ENCODE measurements at regions not wholly inside any gene's neighbourhood (a gene's known extent, or its start where the extent isn't known, plus 50 kb on each side); places are given as distances from the start of the nearest gene placed in this dataset.

GRCh38 chr2:66686755-66687154 is 251.8 kb downstream of the MEIS1 start:
- H3K4me1 ChIP-seq (ENCODE audit: control insufficient read depth, insufficient read depth, low read length), result no peaks in the 10 kb centered on the region
- no peaks in the 10 kb centered on the region for H4K20me1 ChIP-seq (ENCODE audit: control insufficient read depth, insufficient read depth)
- RAD21 ChIA-PET (ENCODE audit: unreplicated experiment), result no interaction called here
- intact Hi-C loops (cut with micrococcal nuclease; ENCODE audit: unreplicated experiment), result no loop called here
- POLR2A ChIA-PET, result no interaction called here
- H3K27ac ChIP-seq (ENCODE audit: control insufficient read depth, insufficient read depth), result no peak overlapping the region
- H3K9ac ChIP-seq (ENCODE audit: control insufficient read depth, insufficient read depth, low read length), result no peak overlapping the region
- no peaks in the 10 kb centered on the region for H3K9me3 ChIP-seq (replicated peaks; ENCODE audit: control insufficient read depth, insufficient read depth, low read length)
- BruUV-seq (replicated peaks), result no TSS peak
- H3K4me2 ChIP-seq (ENCODE audit: control insufficient read depth, insufficient read depth), result no peak overlapping the region
- SMC1A ChIA-PET (ENCODE audit: uncharacterized antibody, unreplicated experiment), result no interaction called here
- in situ Hi-C loops (cut with MboI), result no loop called here
- FAIRE-seq, result no peak
- CTCF ChIA-PET, result no interaction called here
- TF ChIP-seq HDAC2 (IDR thresholded peaks at IDR 0.05), result no peak
- no peak for TF ChIP-seq SMAD5 (IDR thresholded peaks at IDR 0.05; ENCODE audit: low read depth)
- TF ChIP-seq NR2F1 (conservative IDR thresholded peaks at IDR 0.05), result no peak
- no peak for TF ChIP-seq CHD4 (IDR thresholded peaks at IDR 0.05)
- no peak for TF ChIP-seq EZH2 (IDR thresholded peaks at IDR 0.05; ENCODE audit: borderline replicate concordance, control insufficient read depth, low read depth, low read length)
- TF ChIP-seq BCL3 (IDR thresholded peaks at IDR 0.05; ENCODE audit: borderline replicate concordance, insufficient read depth, low read depth, low read length, poor library complexity, severe bottlenecking), result no peak
- no peak for TF ChIP-seq CBX5 (IDR thresholded peaks at IDR 0.05; ENCODE audit: low read depth)
- no peaks in the 10 kb centered on the region for H3K36me3 ChIP-seq (ENCODE audit: control insufficient read depth in 2 of 2, insufficient read depth in 2 of 2, low read length in 1 of 2)
- H3K27me3 ChIP-seq (replicated peaks in 1 of 2; ENCODE audit: control insufficient read depth in 2 of 2, insufficient read depth in 2 of 2, low read length in 1 of 2), result no peaks in the 10 kb centered on the region
- 50% methylated on average over 2 of the region's 2 CpGs for WGBS (ENCODE audit: insufficient coverage, insufficient replicate concordance, low lambda C conversion rate, missing lambda C conversion rate)
- DNase-seq (ENCODE audit: low read depth, low spot score), result no peak
- H3K79me2 ChIP-seq (ENCODE audit: control insufficient read depth, insufficient read depth, low read length), result no peaks in the 10 kb centered on the region
- H2AFZ ChIP-seq (ENCODE audit: control insufficient read depth, low read depth, low read length), result no peak overlapping the region
- no peak overlapping the region for H3K4me3 ChIP-seq
- ATAC-seq, result peak; percentile 61

DNA sequence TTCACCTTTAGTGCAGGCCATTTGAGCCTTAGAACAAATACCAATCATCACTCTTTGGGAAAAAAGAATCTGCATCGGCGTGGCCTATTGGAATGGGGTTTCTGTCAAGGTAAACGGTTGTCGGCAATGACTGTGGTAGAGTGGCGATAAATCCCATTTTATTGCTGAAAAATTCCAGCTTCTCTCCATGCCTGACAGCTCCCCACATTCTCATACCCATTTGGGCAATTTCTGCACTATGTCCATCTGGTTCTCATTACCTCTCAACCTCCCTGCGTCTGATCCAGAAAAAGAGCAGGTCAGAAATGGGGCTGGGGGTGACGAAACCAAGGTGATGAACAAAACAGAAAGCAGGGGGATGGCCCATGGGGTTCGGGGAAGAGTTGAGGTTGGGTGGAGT is 254.0 kb downstream of the MEIS1 start:
- intact Hi-C loops (cut with micrococcal nuclease; ENCODE audit: unreplicated experiment) (no loop called here), in situ Hi-C loops (cut with MboI) (no loop called here)
- ATAC-seq (no peak), FAIRE-seq (no peak), DNase-seq (ENCODE audit: low read depth, low spot score) (no peak)
- H3K4me1 ChIP-seq (ENCODE audit: control insufficient read depth, insufficient read depth, low read length), result no peaks in the 10 kb centered on the region
- CTCF ChIA-PET, result no interaction called here
- H3K4me2 ChIP-seq (ENCODE audit: control insufficient read depth, insufficient read depth), result no peak overlapping the region
- no peaks in the 10 kb centered on the region for H3K79me2 ChIP-seq (ENCODE audit: control insufficient read depth, insufficient read depth, low read length)
- H3K9ac ChIP-seq (ENCODE audit: control insufficient read depth, insufficient read depth, low read length), result no peak overlapping the region
- POLR2A ChIA-PET, result no interaction called here
- no peak overlapping the region for H3K27ac ChIP-seq (ENCODE audit: control insufficient read depth, insufficient read depth)
- H2AFZ ChIP-seq (ENCODE audit: control insufficient read depth, low read depth, low read length), result no peak overlapping the region
- RAD21 ChIA-PET (ENCODE audit: unreplicated experiment), result no interaction called here
- no peaks in the 10 kb centered on the region for H4K20me1 ChIP-seq (ENCODE audit: control insufficient read depth, insufficient read depth)
- H3K36me3 ChIP-seq (ENCODE audit: control insufficient read depth in 2 of 2, insufficient read depth in 2 of 2, low read length in 1 of 2), result no peaks in the 10 kb centered on the region
- SMC1A ChIA-PET (ENCODE audit: uncharacterized antibody, unreplicated experiment), result no interaction called here
- H3K4me3 ChIP-seq, result no peak overlapping the region
- no TSS peak for BruUV-seq (replicated peaks)
- 55% methylated on average over 8 of the region's 8 CpGs for WGBS (ENCODE audit: insufficient coverage, insufficient replicate concordance, low lambda C conversion rate, missing lambda C conversion rate)
- no peak for TF ChIP-seq ZBED1 (IDR thresholded peaks at IDR 0.05; ENCODE audit: borderline replicate concordance)
- H3K27me3 ChIP-seq (replicated peaks in 1 of 2; ENCODE audit: control insufficient read depth in 2 of 2, insufficient read depth in 2 of 2, low read length in 1 of 2), result no peaks in the 10 kb centered on the region
- H3K9me3 ChIP-seq (replicated peaks; ENCODE audit: control insufficient read depth, insufficient read depth, low read length), result no peaks in the 10 kb centered on the region

Measured in GM12878 (cell line).